GM23248 (cell line): ENCODE measurements at regions not wholly inside any gene's neighbourhood (a gene's known extent, or its start where the extent isn't known, plus 50 kb on each side); places are given as distances from the start of the nearest gene placed in this dataset.
"Not testable (repeated sequence)": the region's sequence is repeated elsewhere in the genome, so short reads cannot be mapped to it uniquely, and the experiment has no call there.

Experiments used
- EZH2 ChIP-seq: fragments of 200-600 bp; sonication (generic); IDR thresholded peaks from 2 replicates; pipeline ENCODE4 v1.6.1; 2018; ENCODE audit warnings: antibody characterized with exemption, mild to moderate bottlenecking; ENCODE audit not compliant: insufficient read depth, poor library complexity, severe bottlenecking
- EZH2phosphoT487 ChIP-seq: fragments of 200-600 bp; sonication (generic); IDR thresholded peaks from 2 replicates; pipeline ENCODE4 v1.6.1; 2018; ENCODE audit warnings: antibody characterized with exemption, moderate library complexity, mild to moderate bottlenecking, low read depth; ENCODE audit not compliant: insufficient read depth

- TF ChIP-seq EZH2phosphoT487, EZH2: not testable (repeated sequence)
Measured at GRCh38 chr4:114148372-114149070, 169.1 kb upstream of the ARSJ start.
